Common myeloid progenitor, CD34-positive (primary cell): ENCODE measurements at regions not wholly inside any gene's neighbourhood (a gene's known extent, or its start where the extent isn't known, plus 50 kb on each side); places are given as distances from the start of the nearest gene placed in this dataset.

Source experiments
- CTCF ChIA-PET: fragments of 350-600 bp; sonication (Branson Sonifier 250); formaldehyde crosslinking; loops from one replicate; lab custom pipeline; 2021; ENCODE audit warnings: antibody characterized with exemption; lab: Charles Lee
- POLR2A ChIA-PET: fragments of 350-600 bp; sonication (Branson Sonifier 250); formaldehyde crosslinking; loops from one replicate; lab custom pipeline; 2021; ENCODE audit warnings: antibody characterized with exemption; lab: Charles Lee
- DNase-seq, 3 donors: peaks; one replicate each; pipeline versions ENCODE4 v3.0.0 to v3.0.0-alpha.2; 2013
- H3K27ac ChIP-seq, 2 experiments: 1 replicate in 1 of 2; 2 replicates in 1 of 2; pipeline ENCODE4 v1.7.0; 2013; ENCODE audit warnings: inconsistent platforms in 2 of 2, low read length in 2 of 2, mild to moderate bottlenecking in 2 of 2, low read depth in 1 of 2, moderate library complexity in 1 of 2; ENCODE audit not compliant: severe bottlenecking in 2 of 2, insufficient read depth in 1 of 2, poor library complexity in 1 of 2
- H3K27me3 ChIP-seq, 5 experiments: replicated peaks in 2 of 5; 1 replicate in 3 of 5; 2 replicates in 2 of 5; pipeline versions ENCODE4 v1.6.1 to v1.7.0; 2013; ENCODE audit warnings: low read length in 4 of 5, mild to moderate bottlenecking in 2 of 5, moderate library complexity in 2 of 5, inconsistent platforms in 1 of 5; ENCODE audit not compliant: insufficient read depth in 5 of 5, control insufficient read depth in 4 of 5
- H3K36me3 ChIP-seq, 4 experiments: 1 replicate in 2 of 4; 2 replicates in 2 of 4; pipeline versions ENCODE4 v1.6.1 to v1.7.0; 2013; ENCODE audit warnings: low read length in 3 of 4, control low read depth in 1 of 4, mild to moderate bottlenecking in 1 of 4; ENCODE audit not compliant: control insufficient read depth in 4 of 4, insufficient read depth in 4 of 4
- H3K4me1 ChIP-seq, 4 experiments: 1 replicate in 3 of 4; 2 replicates in 1 of 4; pipeline versions ENCODE4 v1.6.1 to v1.7.1; 2013; ENCODE audit warnings: low read length in 3 of 4, mild to moderate bottlenecking in 3 of 4, control low read depth in 1 of 4, inconsistent platforms in 1 of 4, moderate library complexity in 1 of 4; ENCODE audit not compliant: control insufficient read depth in 4 of 4, insufficient read depth in 4 of 4; ENCODE audit errors: control extremely low read depth in 1 of 4
- H3K4me3 ChIP-seq, 7 experiments: 1 replicate in 4 of 7; 2 replicates in 3 of 7; pipeline versions ENCODE4 v1.5.1 to v1.7.0; 2013; ENCODE audit warnings: mild to moderate bottlenecking in 7 of 7, low read length in 6 of 7, moderate library complexity in 6 of 7, inconsistent platforms in 2 of 7, low read depth in 2 of 7, control low read depth in 1 of 7; ENCODE audit not compliant: insufficient read depth in 4 of 7, control insufficient read depth in 1 of 7; ENCODE audit errors: extremely low read depth in 1 of 7
- H3K9me3 ChIP-seq, 5 experiments: 1 replicate in 4 of 5; 2 replicates in 1 of 5; pipeline versions ENCODE4 v1.6.1 to v1.7.1; 2013; ENCODE audit warnings: low read length in 4 of 5, mild to moderate bottlenecking in 2 of 5, inconsistent platforms in 1 of 5, low read depth in 1 of 5, moderate library complexity in 1 of 5; ENCODE audit not compliant: control insufficient read depth in 4 of 5, insufficient read depth in 2 of 5; ENCODE audit errors: control extremely low read depth in 1 of 5
- WGBS: methylation state at CpG from one replicate; pipeline ENCODE4 v1.1.5; 2013; ENCODE audit not compliant: insufficient coverage; 5-methylcytosine and 5-hydroxymethylcytosine counted together

DNA sequence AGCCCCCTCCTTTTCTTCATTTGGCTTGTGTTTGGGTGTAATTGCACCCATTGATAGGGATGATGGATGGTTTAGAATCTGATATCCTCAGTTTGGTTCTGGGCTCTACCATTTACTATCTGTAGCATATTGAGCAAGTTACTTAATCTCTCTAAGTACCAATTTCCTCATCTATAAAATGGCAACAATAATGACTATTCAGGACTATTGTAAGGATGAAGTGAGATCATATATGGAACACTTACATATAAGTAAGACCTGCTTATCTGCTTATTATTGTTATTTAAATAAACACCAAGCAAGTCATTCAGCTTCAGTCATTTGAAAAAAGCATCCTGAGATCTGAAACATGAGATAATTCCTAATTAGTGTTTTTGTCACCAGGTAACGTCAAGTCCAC, 127.0 kb downstream of the SEC23IP start:
- Histone ChIP-seq H3K36me3 (no peaks in the 10 kb centered on the region), H3K27me3 (peaks cover 0 to 14% (median 2%) of the 10 kb centered on the region in 5 experiments), H3K9me3 (no peaks in the 10 kb centered on the region), H3K4me1 (no peaks in the 10 kb centered on the region), H3K4me3 (no peak overlapping the region), H3K27ac (no peak overlapping the region)
- 88% methylated on average over 1 of the region's 1 CpG for WGBS
- ChIA-PET POLR2A (no interaction called here), CTCF (no interaction called here)
- DNase-seq = no peak

DNA sequence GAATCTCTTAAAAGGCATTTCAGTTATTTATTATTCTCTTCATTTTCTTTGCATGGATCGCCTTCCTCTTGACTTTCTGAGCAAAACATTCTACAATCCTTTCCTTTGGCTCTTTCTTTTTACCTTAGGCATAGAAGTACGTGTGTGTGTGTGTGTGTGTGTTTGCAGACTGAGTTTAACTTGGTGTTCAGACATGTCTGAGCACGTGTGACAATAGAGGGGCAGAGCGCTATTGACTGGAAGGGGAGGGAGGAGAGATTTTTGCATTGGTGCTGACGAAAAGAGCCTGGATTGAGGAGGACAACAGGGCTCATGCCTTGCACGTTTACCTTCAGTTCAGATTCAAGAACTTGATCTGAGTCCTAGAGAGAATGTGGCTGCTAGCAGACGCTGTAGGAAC, 129.8 kb downstream of the SEC23IP start:
- 92% methylated on average over 6 of the region's 7 CpGs for WGBS
- Histone ChIP-seq H3K4me3 (no peak overlapping the region), H3K36me3 (no peaks in the 10 kb centered on the region), H3K27me3 (peaks cover 0 to 14% (median 2%) of the 10 kb centered on the region in 5 experiments), H3K4me1 (no peaks in the 10 kb centered on the region), H3K9me3 (no peaks in the 10 kb centered on the region), H3K27ac (no peak overlapping the region)
- POLR2A ChIA-PET = no interaction called here
- DNase-seq = no peak
- CTCF ChIA-PET = no interaction called here

DNA sequence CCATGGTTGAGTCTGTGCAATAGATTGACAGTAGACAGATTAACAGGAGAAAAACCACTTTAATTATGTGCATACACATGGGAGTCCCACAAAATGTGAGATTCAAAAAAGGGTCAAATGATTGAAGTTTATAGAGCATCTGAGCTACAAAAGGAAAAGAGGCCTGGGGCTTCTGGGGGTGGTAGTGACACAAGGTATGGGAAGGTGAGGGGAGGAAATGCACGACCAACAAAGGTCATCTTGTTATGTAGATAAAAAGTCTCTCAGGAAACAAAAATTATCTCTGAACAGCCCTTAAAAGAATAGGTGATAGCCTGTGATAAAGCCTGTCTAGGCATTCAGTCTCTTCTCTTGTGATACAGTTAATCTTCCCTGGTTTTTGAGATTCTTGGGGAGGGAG, 141.7 kb downstream of the SEC23IP start:
- H3K4me3 ChIP-seq = no peak overlapping the region
- POLR2A ChIA-PET = no interaction called here
- no peaks in the 10 kb centered on the region for H3K9me3 ChIP-seq
- H3K27ac ChIP-seq = no peak overlapping the region
- H3K27me3 ChIP-seq = peaks cover 0 to 4% (median 0%) of the 10 kb centered on the region in 5 experiments
- no peaks in the 10 kb centered on the region for H3K36me3 ChIP-seq
- no peak for DNase-seq
- CTCF ChIA-PET = no interaction called here
- no peaks in the 10 kb centered on the region for H3K4me1 ChIP-seq
- 86% methylated on average over 1 of the region's 1 CpG for WGBS

DNA sequence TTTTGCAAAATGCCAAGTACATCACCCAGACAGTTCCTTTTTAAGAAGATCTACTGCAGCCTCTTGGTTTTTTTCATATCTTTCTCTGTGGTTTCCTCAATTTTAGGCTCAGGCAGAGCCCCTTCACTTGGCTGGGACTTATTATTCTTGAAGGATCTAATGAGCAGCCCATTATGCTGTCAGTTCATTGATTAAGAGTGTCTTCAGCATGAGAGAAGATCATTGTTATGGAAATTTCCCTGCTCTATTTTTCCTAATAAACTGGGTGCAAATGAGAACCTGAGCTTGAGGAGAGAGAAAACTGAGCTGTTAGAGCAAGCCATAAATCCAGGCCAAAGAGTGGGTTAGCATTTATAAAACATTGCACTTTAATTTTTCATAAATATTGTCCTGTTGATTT, 146.5 kb downstream of the SEC23IP start:
- Histone ChIP-seq H3K4me1 (no peaks in the 10 kb centered on the region), H3K27ac (no peak overlapping the region), H3K27me3 (peaks cover 0 to 2% (median 0%) of the 10 kb centered on the region in 5 experiments), H3K36me3 (no peaks in the 10 kb centered on the region), H3K9me3 (no peaks in the 10 kb centered on the region), H3K4me3 (no peak overlapping the region)
- ChIA-PET POLR2A (no interaction called here), CTCF (interaction anchor here (0.6 kb wide), 1 partner anchor 39 kb away, joined by 3 read pairs; no protein-coding TSS in a partner anchor)
- no peak for DNase-seq

DNA sequence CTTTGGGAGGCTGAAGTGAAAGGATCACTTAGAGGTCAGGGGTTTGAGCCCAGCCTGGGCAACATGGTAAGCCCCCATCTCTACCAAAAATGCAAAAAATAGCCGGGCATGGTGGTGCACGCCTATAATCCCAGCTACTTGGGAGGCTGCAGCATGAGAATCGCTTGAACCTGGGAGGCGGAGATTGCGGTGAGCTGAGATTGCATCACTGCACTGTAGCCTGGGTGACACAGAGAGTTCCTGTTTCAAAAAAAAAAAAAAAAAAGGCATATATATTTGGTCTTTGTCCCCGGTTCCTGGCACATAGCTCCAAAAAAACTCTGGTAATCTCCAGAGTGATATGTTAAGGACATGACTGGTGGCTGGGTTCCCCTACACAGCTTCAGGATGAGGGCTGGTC, 147.3 kb downstream of the SEC23IP start:
- POLR2A ChIA-PET = no interaction called here
- H3K27me3 ChIP-seq = peaks cover 0 to 3% (median 0%) of the 10 kb centered on the region in 5 experiments
- no peak overlapping the region for H3K4me3 ChIP-seq
- no peaks in the 10 kb centered on the region for H3K36me3 ChIP-seq
- CTCF ChIA-PET = interaction anchor here (0.6 kb wide), 1 partner anchor 40 kb away, joined by 3 read pairs; no protein-coding TSS in a partner anchor
- no peaks in the 10 kb centered on the region for H3K9me3 ChIP-seq
- DNase-seq = no peak
- H3K27ac ChIP-seq = no peak overlapping the region
- no peaks in the 10 kb centered on the region for H3K4me1 ChIP-seq
- WGBS = 91% methylated on average over 6 of the region's 6 CpGs

DNA sequence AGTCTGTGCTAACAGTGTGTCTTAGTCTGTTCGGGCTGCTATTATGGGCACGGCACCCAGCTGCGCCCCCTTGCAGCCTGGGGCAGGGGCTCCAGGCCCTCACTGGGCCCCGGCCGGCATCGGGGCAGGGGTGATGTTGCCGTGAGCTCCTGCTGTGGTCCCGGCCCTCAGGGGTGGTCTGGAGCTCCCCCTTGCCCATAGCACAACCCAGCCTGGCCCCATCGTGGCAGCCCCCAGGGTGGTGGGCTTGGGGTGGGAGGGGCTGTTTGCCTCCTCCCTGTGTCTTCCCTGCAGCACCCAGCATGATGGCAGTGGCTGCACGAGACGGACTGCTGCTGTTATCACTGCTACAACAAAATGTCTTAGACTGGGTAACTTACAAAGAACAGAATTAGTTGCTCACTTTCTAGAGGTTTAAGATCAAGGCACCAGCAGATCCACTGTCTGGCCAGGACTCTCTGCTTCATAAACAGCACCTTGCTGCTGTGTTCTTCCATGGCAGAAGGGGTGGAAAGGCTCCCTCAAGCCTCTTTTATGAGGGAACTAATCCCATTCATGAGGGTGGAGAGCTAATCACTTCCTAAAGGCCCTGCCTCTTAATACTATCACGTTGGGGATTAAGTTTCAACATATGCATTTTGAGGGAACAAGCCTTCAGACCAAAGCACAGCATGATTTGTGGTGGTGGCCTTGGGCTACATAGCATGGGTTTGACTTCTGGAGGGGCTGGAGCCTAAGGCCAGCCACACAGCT, 149.5 kb downstream of the SEC23IP start:
- H3K4me3 ChIP-seq = no peak overlapping the region
- 87% methylated on average over 6 of the region's 12 CpGs for WGBS
- peaks cover 0 to 3% (median 0%) of the 10 kb centered on the region in 5 experiments for H3K27me3 ChIP-seq
- no peaks in the 10 kb centered on the region for H3K36me3 ChIP-seq
- POLR2A ChIA-PET = no interaction called here
- H3K9me3 ChIP-seq = no peaks in the 10 kb centered on the region
- no peak overlapping the region for H3K27ac ChIP-seq
- no peak for DNase-seq
- CTCF ChIA-PET = no interaction called here
- H3K4me1 ChIP-seq = no peaks in the 10 kb centered on the region

DNA sequence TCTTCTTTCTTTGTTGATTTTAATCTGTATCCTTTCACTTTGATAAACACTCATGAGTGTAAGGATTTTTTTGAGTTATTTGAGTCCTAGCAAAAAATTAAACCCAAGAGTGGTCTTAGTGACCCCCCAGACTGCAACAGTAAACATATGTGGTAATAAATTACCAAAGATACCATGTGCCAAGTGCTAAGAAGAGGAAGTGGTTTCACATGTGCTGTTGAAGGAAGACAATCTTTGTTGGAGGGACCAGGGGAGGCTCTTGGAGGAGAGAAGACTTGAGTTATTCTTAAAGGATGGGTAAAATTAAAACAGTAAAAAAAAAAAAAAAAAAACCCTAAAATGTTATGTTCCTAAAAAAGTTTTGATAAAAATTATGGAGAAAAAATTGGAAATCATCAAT, 150.2 kb downstream of the SEC23IP start:
- ChIA-PET POLR2A (no interaction called here), CTCF (no interaction called here)
- H3K9me3 ChIP-seq = no peaks in the 10 kb centered on the region
- H3K27ac ChIP-seq = no peak overlapping the region
- H3K4me3 ChIP-seq = no peak overlapping the region
- H3K36me3 ChIP-seq = no peaks in the 10 kb centered on the region
- H3K27me3 ChIP-seq = peaks cover 0 to 3% (median 0%) of the 10 kb centered on the region in 5 experiments
- peak in 1 of 3 donors; percentile 10 for DNase-seq
- no peaks in the 10 kb centered on the region for H3K4me1 ChIP-seq
